ENCODE measurements at regions not wholly inside any gene's neighbourhood (a gene's known extent, or its start where the extent isn't known, plus 50 kb on each side); places are given as distances from the start of the nearest gene placed in this dataset.

DNA sequence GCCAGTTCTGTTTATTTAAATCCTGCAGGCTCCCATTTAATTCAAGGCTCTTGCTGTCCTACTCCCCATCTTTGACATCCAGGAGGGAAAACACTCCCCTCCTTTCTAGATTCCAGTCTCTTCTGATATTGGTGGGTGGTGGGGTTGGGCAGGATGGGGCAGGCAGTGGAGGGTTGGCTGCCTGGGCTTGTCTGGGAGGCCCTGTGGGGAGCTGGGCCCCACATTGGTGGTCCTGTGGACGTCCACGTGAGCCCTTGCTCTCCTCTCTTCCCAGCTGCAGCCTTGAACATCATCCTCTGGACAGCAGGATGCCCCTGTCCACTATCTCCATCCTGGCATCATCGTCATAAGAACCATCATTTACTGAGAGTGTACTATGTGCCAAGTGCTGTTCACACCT, 108.9 kb upstream of the PCBD1 start:
- peaks cover 0 to 9% (median 0%) of the 10 kb centered on the region in 4 donors for H3K27me3 ChIP-seq
- H3K36me3 ChIP-seq = no peaks in the 10 kb centered on the region
- H3K4me3 ChIP-seq = no peak overlapping the region
- DNase-seq (ENCODE audit: extremely low spot score) = no peak
- H3K27ac ChIP-seq (replicated peaks in 1 of 4) = no peak overlapping the region
- H3K4me1 ChIP-seq = no peaks in the 10 kb centered on the region
- TF ChIP-seq POLR2AphosphoS5 (IDR thresholded peaks at IDR 0.05) (no peak), EP300 (IDR thresholded peaks at IDR 0.05) (no peak), POLR2A (IDR thresholded peaks at IDR 0.05; ENCODE audit: low read depth) (no peak)
- TF ChIP-seq, protein P1, sequence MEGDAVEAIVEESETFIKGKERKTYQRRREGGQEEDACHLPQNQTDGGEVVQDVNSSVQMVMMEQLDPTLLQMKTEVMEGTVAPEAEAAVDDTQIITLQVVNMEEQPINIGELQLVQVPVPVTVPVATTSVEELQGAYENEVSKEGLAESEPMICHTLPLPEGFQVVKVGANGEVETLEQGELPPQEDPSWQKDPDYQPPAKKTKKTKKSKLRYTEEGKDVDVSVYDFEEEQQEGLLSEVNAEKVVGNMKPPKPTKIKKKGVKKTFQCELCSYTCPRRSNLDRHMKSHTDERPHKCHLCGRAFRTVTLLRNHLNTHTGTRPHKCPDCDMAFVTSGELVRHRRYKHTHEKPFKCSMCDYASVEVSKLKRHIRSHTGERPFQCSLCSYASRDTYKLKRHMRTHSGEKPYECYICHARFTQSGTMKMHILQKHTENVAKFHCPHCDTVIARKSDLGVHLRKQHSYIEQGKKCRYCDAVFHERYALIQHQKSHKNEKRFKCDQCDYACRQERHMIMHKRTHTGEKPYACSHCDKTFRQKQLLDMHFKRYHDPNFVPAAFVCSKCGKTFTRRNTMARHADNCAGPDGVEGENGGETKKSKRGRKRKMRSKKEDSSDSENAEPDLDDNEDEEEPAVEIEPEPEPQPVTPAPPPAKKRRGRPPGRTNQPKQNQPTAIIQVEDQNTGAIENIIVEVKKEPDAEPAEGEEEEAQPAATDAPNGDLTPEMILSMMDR (IDR thresholded peaks at IDR 0.05) = no peak
- intact Hi-C loops (cut with DNase I) = no loop called here
- WGBS = 83% methylated on average over 2 of the region's 3 CpGs
- H3K9me3 ChIP-seq = peaks cover 0 to 3% (median 0%) of the 10 kb centered on the region in 4 donors

GRCh38 chr10:70998086-70998485, 109.7 kb upstream of the PCBD1 start:
- peaks cover 0 to 3% (median 0%) of the 10 kb centered on the region in 4 donors for H3K9me3 ChIP-seq
- 88% methylated on average over 9 of the region's 9 CpGs for WGBS
- no peaks in the 10 kb centered on the region for H3K4me1 ChIP-seq
- no peak overlapping the region for H3K27ac ChIP-seq (replicated peaks in 1 of 4)
- intact Hi-C loops (cut with DNase I) = no loop called here
- no peak overlapping the region for H3K4me3 ChIP-seq
- DNase-seq (ENCODE audit: extremely low spot score) = no peak
- no peak for TF ChIP-seq EP300 (IDR thresholded peaks at IDR 0.05)
- no peak for TF ChIP-seq POLR2A (IDR thresholded peaks at IDR 0.05; ENCODE audit: low read depth)
- no peak for TF ChIP-seq POLR2AphosphoS5 (IDR thresholded peaks at IDR 0.05)
- peaks cover 0 to 9% (median 0%) of the 10 kb centered on the region in 4 donors for H3K27me3 ChIP-seq
- H3K36me3 ChIP-seq = no peaks in the 10 kb centered on the region

- no peak for DNase-seq (ENCODE audit: extremely low spot score)
- intact Hi-C loops (cut with DNase I) = no loop called here
- TF ChIP-seq, protein P1 (IDR thresholded peaks at IDR 0.05) = no peak
- no peak for TF ChIP-seq POLR2A (IDR thresholded peaks at IDR 0.05; ENCODE audit: low read depth)
- no peak for TF ChIP-seq POLR2AphosphoS5 (IDR thresholded peaks at IDR 0.05)
- no peak for TF ChIP-seq EP300 (IDR thresholded peaks at IDR 0.05)
- H3K27ac ChIP-seq (replicated peaks in 1 of 4) = no peak overlapping the region
- H3K4me1 ChIP-seq = no peaks in the 10 kb centered on the region
- WGBS = 86% methylated on average over 2 of the region's 2 CpGs
- H3K9me3 ChIP-seq = peaks cover 0 to 3% (median 0%) of the 10 kb centered on the region in 4 donors
- H3K36me3 ChIP-seq = no peaks in the 10 kb centered on the region
- H3K27me3 ChIP-seq = peaks cover 0 to 20% (median 0%) of the 10 kb centered on the region in 4 donors
- no peak overlapping the region for H3K4me3 ChIP-seq
Measured at GRCh38 chr10:71001470-71001869, 113.1 kb upstream of the PCBD1 start.

DNA sequence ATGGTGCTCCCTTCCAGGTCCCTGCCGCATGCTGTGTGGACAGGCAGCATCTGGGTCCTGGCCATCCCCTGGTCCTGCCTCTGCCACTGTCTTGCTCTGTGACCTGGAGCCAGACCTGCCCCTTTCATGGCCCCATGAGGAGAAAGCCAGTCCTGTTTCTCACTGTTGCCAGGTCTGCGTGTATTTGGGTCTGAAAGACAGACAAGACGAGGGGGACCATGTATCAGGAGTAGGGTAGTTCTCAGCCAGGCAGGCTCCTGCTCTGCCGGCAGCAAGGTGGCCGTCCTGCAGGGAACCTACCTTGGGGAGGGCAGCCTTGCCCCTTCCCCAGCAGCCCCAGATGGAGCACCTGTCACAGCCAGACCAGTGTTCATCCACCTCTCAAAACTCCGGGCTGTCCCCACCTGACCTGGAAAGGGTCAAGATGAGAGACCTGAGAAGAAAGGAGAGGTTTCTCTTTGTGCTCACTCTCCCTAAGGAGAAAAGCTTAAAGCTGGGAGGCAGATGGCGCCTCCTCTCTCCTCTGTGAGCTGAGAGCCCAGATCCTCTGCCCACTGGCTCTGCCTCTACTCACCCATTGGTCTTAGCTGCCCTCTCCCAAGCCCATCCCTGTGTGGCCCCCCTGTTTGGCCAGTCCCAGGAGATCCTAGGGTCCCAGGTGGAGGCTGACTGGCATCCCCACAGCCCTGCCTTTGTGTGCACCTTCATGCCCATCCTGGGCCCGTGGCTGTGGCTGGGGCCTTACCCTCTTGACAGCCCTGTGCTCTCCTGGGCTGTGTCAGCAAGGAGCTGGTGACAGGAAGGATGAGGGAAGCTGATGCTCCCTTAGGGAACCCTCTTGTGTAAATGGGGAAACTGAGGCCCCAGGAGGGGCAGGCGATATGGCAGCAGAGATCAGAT, 116.1 kb upstream of the PCBD1 start:
- peaks cover 0 to 25% (median 0%) of the 10 kb centered on the region in 4 donors for H3K27me3 ChIP-seq
- no peaks in the 10 kb centered on the region for H3K4me1 ChIP-seq
- no peak overlapping the region for H3K4me3 ChIP-seq
- TF ChIP-seq, protein P1 (IDR thresholded peaks at IDR 0.05) = no peak
- no peak overlapping the region for H3K27ac ChIP-seq (replicated peaks in 1 of 4)
- DNase-seq (ENCODE audit: extremely low spot score) = no peak
- no peaks in the 10 kb centered on the region for H3K36me3 ChIP-seq
- peaks cover 0 to 3% (median 0%) of the 10 kb centered on the region in 4 donors for H3K9me3 ChIP-seq
- intact Hi-C loops (cut with DNase I) = no loop called here
- 86% methylated on average over 7 of the region's 9 CpGs for WGBS

DNA sequence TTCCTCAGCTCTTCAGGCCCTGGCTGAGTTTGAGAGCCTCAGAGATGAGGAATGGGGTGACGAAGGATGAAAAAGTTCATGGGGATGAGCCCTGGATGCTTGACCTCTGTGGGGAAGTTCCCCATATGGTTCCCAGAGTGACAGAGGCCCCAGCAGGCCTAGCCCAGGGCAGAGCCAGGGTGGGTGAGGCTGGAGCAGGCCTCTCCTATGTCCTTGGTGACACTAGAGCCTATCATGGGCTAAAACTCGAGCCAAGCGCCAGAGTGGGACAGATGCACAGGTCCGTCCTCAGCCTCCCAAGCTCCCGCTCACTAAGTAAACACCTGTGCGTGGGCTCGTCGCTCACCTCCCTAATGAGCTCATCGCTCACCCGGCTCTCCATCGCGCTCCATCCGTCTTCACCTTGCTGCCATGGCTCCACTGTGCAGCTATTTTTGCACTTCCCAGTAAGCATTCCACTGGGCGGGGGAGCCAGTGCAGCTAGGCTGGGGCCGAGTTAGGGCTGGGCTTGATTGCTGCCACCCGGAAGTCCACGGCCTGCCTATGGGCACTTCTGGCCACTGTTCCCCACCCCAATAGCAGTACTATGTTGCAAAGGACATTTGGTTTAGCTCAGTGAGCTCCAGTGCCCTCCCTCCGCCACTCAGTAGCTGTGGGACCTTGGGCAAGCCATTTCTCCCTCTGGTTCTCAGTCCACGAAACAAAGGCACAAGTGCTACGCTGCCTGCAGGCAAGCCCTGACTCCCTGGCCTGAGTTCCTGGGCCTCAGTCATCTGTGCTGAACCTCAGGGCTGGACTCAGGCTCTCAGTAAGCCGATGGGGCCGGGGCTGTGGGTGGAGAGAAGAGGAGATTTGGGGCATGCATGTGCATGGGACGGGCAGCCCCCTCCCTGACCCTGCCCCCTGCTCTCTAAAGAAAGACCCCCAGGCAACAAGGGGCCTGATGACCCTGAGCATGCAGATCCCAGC, 117.3 kb upstream of the PCBD1 start:
- H3K4me1 ChIP-seq = no peaks in the 10 kb centered on the region
- H3K4me3 ChIP-seq = no peak overlapping the region
- H3K27me3 ChIP-seq = peaks cover 0 to 33% (median 0%) of the 10 kb centered on the region in 4 donors
- 82% methylated on average over 22 of the region's 23 CpGs for WGBS
- DNase-seq (ENCODE audit: extremely low spot score) = no peak
- no peak for TF ChIP-seq POLR2A (IDR thresholded peaks at IDR 0.05; ENCODE audit: low read depth)
- TF ChIP-seq POLR2AphosphoS5 (IDR thresholded peaks at IDR 0.05) = no peak
- TF ChIP-seq EP300 (IDR thresholded peaks at IDR 0.05) = no peak
- TF ChIP-seq, protein P1 (IDR thresholded peaks at IDR 0.05) = no peak
- intact Hi-C loops (cut with DNase I) = no loop called here
- no peak overlapping the region for H3K27ac ChIP-seq (replicated peaks in 1 of 4)
- no peaks in the 10 kb centered on the region for H3K36me3 ChIP-seq
- no peaks in the 10 kb centered on the region for H3K9me3 ChIP-seq
